SK-N-SH (cell line): ENCODE measurements at regions not wholly inside any gene's neighbourhood (a gene's known extent, or its start where the extent isn't known, plus 50 kb on each side); places are given as distances from the start of the nearest gene placed in this dataset.

ENCODE experiments used
- CTCF ChIA-PET: fragments of 300-600, 350-600 bp; formaldehyde crosslinking; extraction: SDS; loops from one replicate; lab custom pipeline; 2021; lab: Yijun Ruan, JAX
- POLR2A ChIA-PET: fragments of 350-600 bp; sonication (Branson Sonifier 250); formaldehyde crosslinking; extraction: SDS; loops from one replicate; lab custom pipeline; 2020; ENCODE audit warnings: antibody characterized with exemption, inconsistent platforms; lab: Yijun Ruan, JAX
- DNase-seq: peaks from one replicate; pipeline ENCODE4 v3.0.0; 2012
- H2AFZ ChIP-seq: fragments of 200-600 bp; sonication (generic); 2 replicates; pipeline ENCODE4 v1.8.1; 2016; ENCODE audit warnings: antibody characterized with exemption, mild to moderate bottlenecking, low read depth
- H3F3A ChIP-seq: fragments of 200-600 bp; sonication (generic); replicated peaks from 2 replicates; pipeline ENCODE3; 2016; ENCODE audit warnings: antibody characterized with exemption, mild to moderate bottlenecking; ENCODE audit not compliant: insufficient read depth
- H3K27ac ChIP-seq, 2 experiments: fragments of 200-500 bp in 1 of 2; fragments of 200-600 bp in 1 of 2; sonication (Bioruptor generic) in 1 of 2; sonication (generic), shearing (Covaris generic) in 1 of 2; 2 replicates each; pipeline versions ENCODE4 v1.5.1 to v1.6.1; 2014 to 2016; ENCODE audit warnings: low read depth in 2 of 2, inconsistent platforms in 1 of 2, low read length in 1 of 2, mild to moderate bottlenecking in 1 of 2, mixed read lengths in 1 of 2
- H3K27me3 ChIP-seq: fragments of 200-600 bp; sonication (generic), shearing (Covaris generic); 2 replicates; pipeline ENCODE4 v1.6.1; 2016; ENCODE audit warnings: mixed run types; ENCODE audit not compliant: insufficient read depth
- H3K36me3 ChIP-seq, 2 experiments: fragments of 200-500 bp in 1 of 2; fragments of 200-600 bp in 1 of 2; sonication (Bioruptor generic) in 1 of 2; sonication (generic) in 1 of 2; replicated peaks in 1 of 2; 2 replicates each; pipeline versions ENCODE3 to v1.5.1; 2014 to 2016; ENCODE audit warnings: low read length in 1 of 2, mild to moderate bottlenecking in 1 of 2; ENCODE audit not compliant: insufficient read depth in 2 of 2, control insufficient read depth in 1 of 2
- H3K4me1 ChIP-seq, 2 experiments: fragments of 200-500 bp in 1 of 2; fragments of 200-600 bp in 1 of 2; sonication (Bioruptor generic) in 1 of 2; sonication (generic), shearing (Covaris generic) in 1 of 2; 2 replicates each; pipeline versions ENCODE4 v1.5.1 to v1.6.1; 2014 to 2016; ENCODE audit warnings: low read depth in 1 of 2, low read length in 1 of 2, mixed run types in 1 of 2; ENCODE audit not compliant: insufficient read depth in 2 of 2, control insufficient read depth in 1 of 2
- H3K4me2 ChIP-seq: fragments of 200-600 bp; sonication (generic), shearing (Covaris generic); 2 replicates; pipeline ENCODE4 v1.6.1; 2017; ENCODE audit warnings: mixed run types
- H3K4me3 ChIP-seq, 2 experiments: fragments of 200-500 bp in 1 of 2; fragments of 200-600 bp in 1 of 2; sonication (Bioruptor generic) in 1 of 2; sonication (generic), shearing (Covaris generic) in 1 of 2; 2 replicates each; pipeline versions ENCODE4 v1.5.1 to v1.8.1; 2014 to 2016; ENCODE audit warnings: low read depth in 2 of 2, inconsistent platforms in 1 of 2, low read length in 1 of 2, mild to moderate bottlenecking in 1 of 2, mixed read lengths in 1 of 2, moderate library complexity in 1 of 2
- H3K79me2 ChIP-seq: fragments of 200-600 bp; sonication (generic); 2 replicates; pipeline ENCODE4 v1.8.1; 2017; ENCODE audit warnings: mild to moderate bottlenecking; ENCODE audit not compliant: insufficient read depth
- H3K9ac ChIP-seq: fragments of 200-600 bp; sonication (generic); 2 replicates; pipeline ENCODE4 v1.6.1; 2017; ENCODE audit warnings: mixed run types
- H3K9me2 ChIP-seq: fragments of 200-600 bp; sonication (generic); 2 replicates; pipeline ENCODE4 v1.6.1; 2017; ENCODE audit warnings: mixed run types
- H3K9me3 ChIP-seq: fragments of 200-600 bp; sonication (generic); 2 replicates; pipeline ENCODE4 v1.6.1; 2017; ENCODE audit warnings: mixed run types, mild to moderate bottlenecking, moderate library complexity
- H4K20me1 ChIP-seq: fragments of 200-600 bp; sonication (generic); 2 replicates; pipeline ENCODE4 v1.6.1; 2017; ENCODE audit warnings: mild to moderate bottlenecking, mixed run types; ENCODE audit not compliant: insufficient read depth
- CHD2 ChIP-seq: fragments of 150-350 bp; IDR thresholded peaks from 2 replicates; pipeline ENCODE4 v1.6.1; 2018; ENCODE audit warnings: low read length; ENCODE audit not compliant: partially characterized antibody
- CTCF ChIP-seq: fragments of 200-600 bp; sonication (generic); IDR thresholded peaks from 2 replicates; pipeline ENCODE4 v1.6.1; 2017; ENCODE audit warnings: antibody characterized with exemption, mild to moderate bottlenecking, moderate library complexity
- ELF1 ChIP-seq: IDR thresholded peaks from 2 replicates; pipeline ENCODE4 v1.4.0; 2012
- EZH2phosphoT487 ChIP-seq: fragments of 200-600 bp; sonication (generic); IDR thresholded peaks from 2 replicates; pipeline ENCODE4 v1.6.1; 2017; ENCODE audit warnings: low read depth, mixed run types, mild to moderate bottlenecking, antibody characterized with exemption, moderate library complexity, borderline replicate concordance
- FOXJ3 ChIP-seq: sonication (generic); formaldehyde crosslinking; IDR thresholded peaks from 2 replicates; pipeline ENCODE4 v1.5.1; 2020; ENCODE audit warnings: mild to moderate bottlenecking, missing genetic modification reagents
- GABPA ChIP-seq: IDR thresholded peaks from 2 replicates; pipeline ENCODE4 v1.4.0; 2012; ENCODE audit warnings: low read depth, mild to moderate bottlenecking
- MEF2A ChIP-seq: IDR thresholded peaks from 2 replicates; pipeline ENCODE4 v1.4.0; 2012; ENCODE audit warnings: low read depth, borderline replicate concordance
- MXI1 ChIP-seq: IDR thresholded peaks from 2 replicates; pipeline ENCODE4 v1.6.1; 2012; ENCODE audit warnings: mild to moderate bottlenecking, low read depth, low read length, improper control_type of control experiment
- NRF1 ChIP-seq: IDR thresholded peaks from 2 replicates; pipeline ENCODE4 v1.6.1; 2012; ENCODE audit warnings: low read depth, mild to moderate bottlenecking, low read length
- PBX3 ChIP-seq: IDR thresholded peaks from 2 replicates; pipeline ENCODE4; 2012
- RFX5 ChIP-seq: IDR thresholded peaks from 2 replicates; pipeline ENCODE4 v1.6.1; 2012; ENCODE audit warnings: mild to moderate bottlenecking, improper control_type of control experiment, low read length
- RXRA ChIP-seq: IDR thresholded peaks from 2 replicates; pipeline ENCODE4 v1.4.0; 2012; ENCODE audit warnings: low read depth, mild to moderate bottlenecking, borderline replicate concordance
- SIN3A ChIP-seq: IDR thresholded peaks from 2 replicates; pipeline ENCODE4 v1.6.1; 2012; ENCODE audit warnings: low read depth, mild to moderate bottlenecking, low read length, moderate library complexity, borderline replicate concordance
- SMC3 ChIP-seq: IDR thresholded peaks from 2 replicates; pipeline ENCODE4 v1.6.1; 2012; ENCODE audit warnings: low read depth, low read length, improper control_type of control experiment
- TEAD4 ChIP-seq: IDR thresholded peaks from 2 replicates; pipeline ENCODE4 v1.4.0; 2012; ENCODE audit warnings: mild to moderate bottlenecking, borderline replicate concordance; ENCODE audit not compliant: insufficient read depth
- YY1 ChIP-seq: IDR thresholded peaks from 2 replicates; pipeline ENCODE4 v1.4.0; 2012; ENCODE audit warnings: low read depth, mild to moderate bottlenecking
- WGBS: methylation state at CpG from one replicate; pipeline ENCODE4 v1.1.6; 2017; ENCODE audit warnings: low lambda C conversion rate; 5-methylcytosine and 5-hydroxymethylcytosine counted together
- TF ChIP-seq, protein P1 (sequence below): IDR thresholded peaks from 2 replicates; pipeline ENCODE4 v1.4.0; 2012; ENCODE audit warnings: low read depth, borderline replicate concordance
- TF ChIP-seq, protein P2 (sequence below): fragments of 150-350 bp; IDR thresholded peaks from 2 replicates; pipeline ENCODE4 v1.6.1; 2016; ENCODE audit warnings: mild to moderate bottlenecking, low read depth, low read length
- TF ChIP-seq, protein P3 (sequence below): IDR thresholded peaks from 2 replicates; pipeline ENCODE4 v1.4.0; 2012; ENCODE audit warnings: low read depth, borderline replicate concordance

- 70% methylated on average over 4 of the region's 4 CpGs for WGBS
- H3K4me1 ChIP-seq, result no peaks in the 10 kb centered on the region
- H2AFZ ChIP-seq, result no peak overlapping the region
- POLR2A ChIA-PET, result no interaction called here
- no peaks in the 10 kb centered on the region for H3K9me3 ChIP-seq
- no peak overlapping the region for H3K9ac ChIP-seq
- H4K20me1 ChIP-seq, result no peaks in the 10 kb centered on the region
- H3K4me2 ChIP-seq, result no peak overlapping the region
- TF ChIP-seq, protein P1, sequence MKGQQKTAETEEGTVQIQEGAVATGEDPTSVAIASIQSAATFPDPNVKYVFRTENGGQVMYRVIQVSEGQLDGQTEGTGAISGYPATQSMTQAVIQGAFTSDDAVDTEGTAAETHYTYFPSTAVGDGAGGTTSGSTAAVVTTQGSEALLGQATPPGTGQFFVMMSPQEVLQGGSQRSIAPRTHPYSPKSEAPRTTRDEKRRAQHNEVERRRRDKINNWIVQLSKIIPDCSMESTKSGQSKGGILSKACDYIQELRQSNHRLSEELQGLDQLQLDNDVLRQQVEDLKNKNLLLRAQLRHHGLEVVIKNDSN, result no peak
- TF ChIP-seq, protein P2, sequence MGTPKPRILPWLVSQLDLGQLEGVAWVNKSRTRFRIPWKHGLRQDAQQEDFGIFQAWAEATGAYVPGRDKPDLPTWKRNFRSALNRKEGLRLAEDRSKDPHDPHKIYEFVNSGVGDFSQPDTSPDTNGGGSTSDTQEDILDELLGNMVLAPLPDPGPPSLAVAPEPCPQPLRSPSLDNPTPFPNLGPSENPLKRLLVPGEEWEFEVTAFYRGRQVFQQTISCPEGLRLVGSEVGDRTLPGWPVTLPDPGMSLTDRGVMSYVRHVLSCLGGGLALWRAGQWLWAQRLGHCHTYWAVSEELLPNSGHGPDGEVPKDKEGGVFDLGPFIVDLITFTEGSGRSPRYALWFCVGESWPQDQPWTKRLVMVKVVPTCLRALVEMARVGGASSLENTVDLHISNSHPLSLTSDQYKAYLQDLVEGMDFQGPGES, result no peak
- TF ChIP-seq TEAD4, result no peak
- no peak for TF ChIP-seq ELF1
- no peak for TF ChIP-seq CHD2
- TF ChIP-seq SIN3A, result no peak
- TF ChIP-seq RFX5, result no peak
- no peak for TF ChIP-seq MXI1
- TF ChIP-seq RXRA, result no peak
- no peak for TF ChIP-seq GABPA
- no peak for TF ChIP-seq CTCF
- TF ChIP-seq, protein P3, sequence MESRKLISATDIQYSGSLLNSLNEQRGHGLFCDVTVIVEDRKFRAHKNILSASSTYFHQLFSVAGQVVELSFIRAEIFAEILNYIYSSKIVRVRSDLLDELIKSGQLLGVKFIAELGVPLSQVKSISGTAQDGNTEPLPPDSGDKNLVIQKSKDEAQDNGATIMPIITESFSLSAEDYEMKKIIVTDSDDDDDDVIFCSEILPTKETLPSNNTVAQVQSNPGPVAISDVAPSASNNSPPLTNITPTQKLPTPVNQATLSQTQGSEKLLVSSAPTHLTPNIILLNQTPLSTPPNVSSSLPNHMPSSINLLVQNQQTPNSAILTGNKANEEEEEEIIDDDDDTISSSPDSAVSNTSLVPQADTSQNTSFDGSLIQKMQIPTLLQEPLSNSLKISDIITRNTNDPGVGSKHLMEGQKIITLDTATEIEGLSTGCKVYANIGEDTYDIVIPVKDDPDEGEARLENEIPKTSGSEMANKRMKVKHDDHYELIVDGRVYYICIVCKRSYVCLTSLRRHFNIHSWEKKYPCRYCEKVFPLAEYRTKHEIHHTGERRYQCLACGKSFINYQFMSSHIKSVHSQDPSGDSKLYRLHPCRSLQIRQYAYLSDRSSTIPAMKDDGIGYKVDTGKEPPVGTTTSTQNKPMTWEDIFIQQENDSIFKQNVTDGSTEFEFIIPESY, result no peak
- TF ChIP-seq SMC3, result no peak
- TF ChIP-seq EZH2phosphoT487, result no peak
- no peak for TF ChIP-seq YY1
- no peak for TF ChIP-seq MEF2A
- no peak for TF ChIP-seq FOXJ3 (CRISPR knock-in tag)
- no peak for TF ChIP-seq NRF1
- no peak for TF ChIP-seq PBX3
- no peaks in the 10 kb centered on the region for H3K9me2 ChIP-seq
- H3K36me3 ChIP-seq, result no peaks in the 10 kb centered on the region
- no peak overlapping the region for H3K27ac ChIP-seq
- CTCF ChIA-PET, result no interaction called here
- H3K27me3 ChIP-seq, result no peaks in the 10 kb centered on the region
- H3K79me2 ChIP-seq, result no peaks in the 10 kb centered on the region
- H3K4me3 ChIP-seq, result no peak overlapping the region
- no peaks in the 10 kb centered on the region for H3F3A ChIP-seq
- no peak for DNase-seq
These were observed 172.7 kb downstream of the SERPINI1 start for GRCh38 chr3:167908221-167908620.
